Ovary (tissue), 7 donors: ENCODE measurements at regions not wholly inside any gene's neighbourhood (a gene's known extent, or its start where the extent isn't known, plus 50 kb on each side); places are given as distances from the start of the nearest gene placed in this dataset.

ENCODE experiments used
- DNase-seq, 5 donors: peaks; one replicate each; pipeline ENCODE4 v3.0.0-alpha.2; 2019 to 2020
- H3K27ac ChIP-seq, 2 donors: fragments of 200-600 bp; one replicate each; pipeline versions ENCODE4 v1.5.1 to v1.8.0; 2019 to 2022
- H3K27me3 ChIP-seq: fragments of 200-600 bp; one replicate; pipeline ENCODE4 v1.8.0; 2022
- H3K36me3 ChIP-seq: fragments of 200-600 bp; sonication (generic); one replicate; pipeline ENCODE4 v1.5.1; 2019
- H3K4me1 ChIP-seq: one replicate; pipeline ENCODE4 v1.8.1; 2013; ENCODE audit warnings: mild to moderate bottlenecking, moderate library complexity; ENCODE audit not compliant: insufficient read depth
- H3K4me3 ChIP-seq: fragments of 200-600 bp; sonication (generic); one replicate; pipeline ENCODE4 v1.5.1; 2017
- H3K9me3 ChIP-seq, 2 donors: fragments of 200-600 bp in 1 of 2; sonication (generic) in 1 of 2; one replicate each; pipeline versions ENCODE4 v1.5.1 to v1.8.1; 2013 to 2019; ENCODE audit warnings: mild to moderate bottlenecking in 1 of 2, moderate library complexity in 1 of 2
- CTCF ChIP-seq, 3 donors: fragments of 450-650 bp in 2 of 3; fragments of 200-600 bp in 1 of 3; IDR thresholded peaks; one replicate each; pipeline versions ENCODE4 v1.5.1 to v1.8.0; 2016 to 2022; ENCODE audit warnings: antibody characterized with exemption in 3 of 3, mild to moderate bottlenecking in 1 of 3
- EP300 ChIP-seq: sonication (generic); formaldehyde crosslinking; IDR thresholded peaks from one replicate; pipeline ENCODE4 v1.6.1; 2017; ENCODE audit warnings: antibody characterized with exemption
- POLR2A ChIP-seq: fragments of 450-650 bp; IDR thresholded peaks from one replicate; pipeline ENCODE4 v1.6.1; 2017; ENCODE audit warnings: antibody characterized with exemption, mild to moderate bottlenecking, moderate library complexity
- WGBS, 3 donors: extraction: QIAGEN DNeasy Blood & Tissue Kit in 1 of 3; methylation state at CpG; one replicate each; pipeline versions ENCODE4 v1.1.5 to v1.1.7; 2013 to 2017; 5-methylcytosine and 5-hydroxymethylcytosine counted together
- intact Hi-C, 4 donors: fragments of 100-400 bp; cut with DNase I; formaldehyde crosslinking; loops; one replicate each; pipeline versions ENCODE4 v1.11.0 to v1.15.1; 2022 to 2023
- donor health status: DM: no; HTN: no; CAD: no; lungs with moderate emphysema.
- donor health status: DM: no; HTN: no; CAD: no.
- donor health status: Bipolar disorder and iron deficiency.
- donor health status: DM: no; HTN: no; CAD: no.
- donor health status: DM: yes; HTN: yes; CAD: no.

- H3K9me3 ChIP-seq, result no peaks in the 10 kb centered on the region
- WGBS, 3 donors, result 0 to 4% (median 3%) methylated on average over 9 of the region's 9 CpGs
- TF ChIP-seq POLR2A (no peak), CTCF (IDR thresholded peaks at IDR 0.05) (no peak), EP300 (no peak)
- H3K27ac ChIP-seq, result no peak overlapping the region
- H3K4me1 ChIP-seq, result peaks cover 1% of the 10 kb centered on the region
- no peak overlapping the region for H3K4me3 ChIP-seq
- no peaks in the 10 kb centered on the region for H3K36me3 ChIP-seq
- H3K27me3 ChIP-seq, result no peaks in the 10 kb centered on the region
- DNase-seq, result no peak
- intact Hi-C loops, result no loop called here
Observed at GRCh38 chr14:97458255-97458654, 661.1 kb downstream of the VRK1 start.

GRCh38 chr14:97458661-97459579 is 661.7 kb downstream of the VRK1 start:
- intact Hi-C loops, result no loop called here
- Histone ChIP-seq H3K4me1 (peaks cover 1% of the 10 kb centered on the region), H3K4me3 (no peak overlapping the region), H3K27ac (no peak overlapping the region), H3K36me3 (no peaks in the 10 kb centered on the region), H3K9me3 (no peaks in the 10 kb centered on the region), H3K27me3 (no peaks in the 10 kb centered on the region)
- no peak for DNase-seq
- WGBS, 3 donors, result 10 to 22% (median 17%) methylated on average over 33 of the region's 33 CpGs
- TF ChIP-seq POLR2A (no peak), EP300 (no peak), CTCF (IDR thresholded peaks at IDR 0.05) (no peak)

GRCh38 chr14:97462081-97462480 is 664.9 kb downstream of the VRK1 start:
- H3K4me1 ChIP-seq, result peaks cover 1% of the 10 kb centered on the region
- H3K36me3 ChIP-seq, result no peaks in the 10 kb centered on the region
- no peak for TF ChIP-seq CTCF (IDR thresholded peaks at IDR 0.05)
- TF ChIP-seq POLR2A, result no peak
- no peak for TF ChIP-seq EP300
- WGBS, 3 donors, result 61 to 81% (median 63%) methylated on average over 2 of the region's 2 CpGs
- H3K4me3 ChIP-seq, result no peak overlapping the region
- H3K27ac ChIP-seq, result no peak overlapping the region
- no peaks in the 10 kb centered on the region for H3K27me3 ChIP-seq
- H3K9me3 ChIP-seq, result no peaks in the 10 kb centered on the region
- DNase-seq, result no peak
- intact Hi-C loops, result no loop called here

- Histone ChIP-seq H3K9me3 (no peaks in the 10 kb centered on the region), H3K27ac (no peak overlapping the region), H3K36me3 (no peaks in the 10 kb centered on the region), H3K4me3 (no peak overlapping the region), H3K27me3 (no peaks in the 10 kb centered on the region), H3K4me1 (no peaks in the 10 kb centered on the region)
- DNase-seq, result no peak
- TF ChIP-seq EP300, result no peak
- no peak for TF ChIP-seq CTCF (IDR thresholded peaks at IDR 0.05)
- TF ChIP-seq POLR2A, result no peak
- WGBS, 3 donors, result 51 to 57% (median 55%) methylated on average over 6 of the region's 6 CpGs
- intact Hi-C loops, result no loop called here
Observed at GRCh38 chr14:97468220-97468619, 671.0 kb downstream of the VRK1 start.
